ENCODE measurements at regions not wholly inside any gene's neighbourhood (a gene's known extent, or its start where the extent isn't known, plus 50 kb on each side); places are given as distances from the start of the nearest gene placed in this dataset.

GRCh38 chr1:98344731-98345130 lies 316.8 kb upstream of the SNX7 start:
- TF ChIP-seq CTCF (IDR thresholded peaks at IDR 0.05; ENCODE audit: extremely low read depth, insufficient read depth, missing control alignments): no peak
- DNase-seq (ENCODE audit: low spot score): no peak
- in situ Hi-C loops (cut with MboI; ENCODE audit: low pct_unique_long_range_greater_than_20kb, low sequenced_read_pairs, unreplicated experiment): no loop called here

GRCh38 chr1:98342566-98342965 lies 319.0 kb upstream of the SNX7 start:
- in situ Hi-C loops (cut with MboI; ENCODE audit: low pct_unique_long_range_greater_than_20kb, low sequenced_read_pairs, unreplicated experiment): no loop called here
- no peak for TF ChIP-seq CTCF (IDR thresholded peaks at IDR 0.05; ENCODE audit: extremely low read depth, insufficient read depth, missing control alignments)
- DNase-seq (ENCODE audit: low spot score): no peak

- in situ Hi-C loops (cut with MboI; ENCODE audit: low pct_unique_long_range_greater_than_20kb, low sequenced_read_pairs, unreplicated experiment): no loop called here
- DNase-seq (ENCODE audit: low spot score): no peak
- no peak for TF ChIP-seq CTCF (IDR thresholded peaks at IDR 0.05; ENCODE audit: extremely low read depth, insufficient read depth, missing control alignments)
These were observed 321.0 kb upstream of the SNX7 start for GRCh38 chr1:98340511-98340910.

GRCh38 chr1:98336472-98337083 lies 324.9 kb upstream of the SNX7 start:
- no peak for DNase-seq (ENCODE audit: low spot score)
- TF ChIP-seq CTCF (IDR thresholded peaks at IDR 0.05; ENCODE audit: extremely low read depth, insufficient read depth, missing control alignments): no peak
- in situ Hi-C loops (cut with MboI; ENCODE audit: low pct_unique_long_range_greater_than_20kb, low sequenced_read_pairs, unreplicated experiment): no loop called here

GRCh38 chr1:98333936-98334335 lies 327.6 kb upstream of the SNX7 start:
- in situ Hi-C loops (cut with MboI; ENCODE audit: low pct_unique_long_range_greater_than_20kb, low sequenced_read_pairs, unreplicated experiment): no loop called here
- TF ChIP-seq CTCF (IDR thresholded peaks at IDR 0.05; ENCODE audit: extremely low read depth, insufficient read depth, missing control alignments): no peak
- DNase-seq (ENCODE audit: low spot score): no peak

GRCh38 chr1:98333406-98333805 lies 328.1 kb upstream of the SNX7 start:
- DNase-seq (ENCODE audit: low spot score): no peak
- no peak for TF ChIP-seq CTCF (IDR thresholded peaks at IDR 0.05; ENCODE audit: extremely low read depth, insufficient read depth, missing control alignments)
- in situ Hi-C loops (cut with MboI; ENCODE audit: low pct_unique_long_range_greater_than_20kb, low sequenced_read_pairs, unreplicated experiment): no loop called here
